Colonic mucosa (tissue), 4 donors: ENCODE measurements at regions not wholly inside any gene's neighbourhood (a gene's known extent, or its start where the extent isn't known, plus 50 kb on each side); places are given as distances from the start of the nearest gene placed in this dataset.

Experiments
- DNase-seq: peaks from one replicate; pipeline ENCODE4 v3.0.0-alpha.2; 2020
- H3K27ac ChIP-seq: fragments of 200-600 bp; one replicate; pipeline ENCODE4 v1.8.0; 2021
- H3K27me3 ChIP-seq: fragments of 200-600 bp; one replicate; pipeline ENCODE4 v1.8.0; 2021
- H3K36me3 ChIP-seq: fragments of 200-600 bp; one replicate; pipeline ENCODE4 v1.8.0; 2021
- H3K4me1 ChIP-seq: fragments of 200-600 bp; one replicate; pipeline ENCODE4 v1.8.0; 2021; ENCODE audit warnings: mild to moderate bottlenecking
- H3K4me3 ChIP-seq: fragments of 200-600 bp; one replicate; pipeline ENCODE4 v1.8.0; 2021
- H3K9ac ChIP-seq, 2 donors: one replicate each; pipeline ENCODE4 v1.7.0; 2013; ENCODE audit warnings: control low read depth in 2 of 2, low read depth in 2 of 2, low read length in 2 of 2
- H3K9me3 ChIP-seq: fragments of 200-600 bp; one replicate; pipeline ENCODE4 v1.8.0; 2021
- CTCF ChIP-seq: fragments of 200-600 bp; IDR thresholded peaks from one replicate; pipeline ENCODE4 v1.8.0; 2022; ENCODE audit warnings: antibody characterized with exemption, mild to moderate bottlenecking
- intact Hi-C: fragments of 100-400 bp; cut with DNase I; formaldehyde crosslinking; loops from one replicate; pipeline ENCODE4 v1.14.1; 2022
- donor health status: healthy.
- donor health status: DM: no; HTN: no; CAD: no.
- donor health status: DM: no; HTN: no; CAD: no.

- H3K4me1 ChIP-seq, result no peaks in the 10 kb centered on the region
- no peak for TF ChIP-seq CTCF
- no peak overlapping the region for H3K27ac ChIP-seq
- no peak for DNase-seq
- no peaks in the 10 kb centered on the region for H3K36me3 ChIP-seq
- no peak overlapping the region for H3K9ac ChIP-seq
- intact Hi-C loops, result no loop called here
- H3K27me3 ChIP-seq, result no peaks in the 10 kb centered on the region
- no peaks in the 10 kb centered on the region for H3K9me3 ChIP-seq
- no peak overlapping the region for H3K4me3 ChIP-seq
Measured at GRCh38 chr2:129464631-129465030, 514.8 kb upstream of the RAB6C start.

- Histone ChIP-seq H3K9me3 (no peaks in the 10 kb centered on the region), H3K27ac (no peak overlapping the region), H3K4me1 (no peaks in the 10 kb centered on the region), H3K27me3 (no peaks in the 10 kb centered on the region), H3K9ac (no peak overlapping the region), H3K36me3 (no peaks in the 10 kb centered on the region), H3K4me3 (no peak overlapping the region)
- TF ChIP-seq CTCF, result no peak
- intact Hi-C loops, result no loop called here
- DNase-seq, result no peak
Measured at GRCh38 chr2:129465045-129465444, 514.4 kb upstream of the RAB6C start.

DNA sequence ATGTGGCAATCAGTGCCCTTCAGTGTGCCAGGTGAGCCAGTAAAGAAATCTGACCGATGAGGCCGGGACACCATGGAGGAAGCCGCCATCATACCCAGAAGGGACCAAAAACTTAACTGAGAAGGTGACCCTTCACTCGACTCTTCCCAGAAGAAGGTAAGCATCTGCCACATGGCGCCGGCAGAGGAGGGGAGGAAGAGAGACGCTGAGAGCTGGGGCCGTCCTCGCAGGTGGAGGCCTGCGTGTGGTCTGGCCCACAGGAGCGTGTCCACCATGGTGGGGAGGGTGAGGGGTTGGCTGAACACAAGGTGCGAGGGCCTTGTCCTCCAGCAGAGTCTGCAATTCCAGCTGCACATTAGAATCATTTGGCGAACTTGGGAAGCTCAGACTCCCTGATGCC lies 513.1 kb upstream of the RAB6C start:
- H3K27me3 ChIP-seq, result no peaks in the 10 kb centered on the region
- intact Hi-C loops, result no loop called here
- no peak overlapping the region for H3K9ac ChIP-seq
- H3K9me3 ChIP-seq, result no peaks in the 10 kb centered on the region
- TF ChIP-seq CTCF, result no peak
- H3K27ac ChIP-seq, result no peak overlapping the region
- DNase-seq, result no peak
- H3K4me3 ChIP-seq, result no peak overlapping the region
- no peaks in the 10 kb centered on the region for H3K4me1 ChIP-seq
- H3K36me3 ChIP-seq, result no peaks in the 10 kb centered on the region

- Histone ChIP-seq H3K9ac (no peak overlapping the region), H3K27me3 (no peaks in the 10 kb centered on the region), H3K9me3 (no peaks in the 10 kb centered on the region), H3K4me3 (no peak overlapping the region), H3K27ac (no peak overlapping the region), H3K36me3 (no peaks in the 10 kb centered on the region), H3K4me1 (no peaks in the 10 kb centered on the region)
- no peak for TF ChIP-seq CTCF
- intact Hi-C loops, result no loop called here
- no peak for DNase-seq
Measured at GRCh38 chr2:129467012-129467779, 512.3 kb upstream of the RAB6C start.

DNA sequence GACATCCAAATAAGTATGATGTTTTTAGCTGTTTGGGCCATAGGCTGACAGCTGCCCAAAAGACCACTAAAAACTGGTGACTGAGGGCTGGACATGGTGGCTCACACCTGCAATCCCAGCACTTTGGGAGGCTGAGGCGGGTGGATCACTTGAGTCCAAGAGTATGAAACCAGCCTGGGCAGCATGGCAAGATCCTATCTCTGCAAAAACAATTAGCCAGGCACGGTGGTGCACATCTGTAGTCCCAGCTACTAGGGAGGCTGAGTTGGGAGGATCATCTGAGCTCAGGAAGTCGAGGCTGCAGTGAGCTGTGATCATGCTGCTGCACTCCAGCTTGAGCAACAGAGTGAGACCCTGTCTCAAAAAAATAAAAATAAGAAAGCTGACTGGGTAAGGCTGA lies 511.5 kb upstream of the RAB6C start:
- no peak overlapping the region for H3K27ac ChIP-seq
- TF ChIP-seq CTCF, result no peak
- H3K9me3 ChIP-seq, result no peaks in the 10 kb centered on the region
- no peak for DNase-seq
- intact Hi-C loops, result no loop called here
- no peaks in the 10 kb centered on the region for H3K27me3 ChIP-seq
- H3K36me3 ChIP-seq, result no peaks in the 10 kb centered on the region
- H3K4me3 ChIP-seq, result no peak overlapping the region
- H3K9ac ChIP-seq, result no peak overlapping the region
- H3K4me1 ChIP-seq, result no peaks in the 10 kb centered on the region
